ENCODE measurements at regions not wholly inside any gene's neighbourhood (a gene's known extent, or its start where the extent isn't known, plus 50 kb on each side); places are given as distances from the start of the nearest gene placed in this dataset.
"Not testable (repeated sequence)": the region's sequence is repeated elsewhere in the genome, so short reads cannot be mapped to it uniquely, and the experiment has no call there.

- no peak for DNase-seq (ENCODE audit: low read depth in 2 of 2)
Observed at GRCh38 chr3:56955492-56956111, 104.9 kb upstream of the SPATA12 start.

GRCh38 chr3:56954125-56954524 lies 106.3 kb upstream of the SPATA12 start:
- DNase-seq (ENCODE audit: low read depth in 2 of 2) = no peak

GRCh38 chr3:56952846-56953245 lies 107.6 kb upstream of the SPATA12 start:
- no peak for DNase-seq (ENCODE audit: low read depth in 2 of 2)

- no peak for DNase-seq (ENCODE audit: low read depth in 2 of 2)
Observed at GRCh38 chr3:56952061-56952460, 108.4 kb upstream of the SPATA12 start.

- DNase-seq (ENCODE audit: low read depth in 2 of 2) = no peak
Observed at GRCh38 chr3:56951366-56951765, 109.1 kb upstream of the SPATA12 start.

- not testable (repeated sequence) for DNase-seq (ENCODE audit: low read depth in 2 of 2)
Observed at GRCh38 chr3:56945378-56945777, 115.1 kb upstream of the SPATA12 start.

- DNase-seq (ENCODE audit: low read depth in 2 of 2) = no peak
Observed at GRCh38 chr3:56942523-56942922, 117.9 kb upstream of the SPATA12 start.

GRCh38 chr3:56940976-56941375 lies 119.5 kb upstream of the SPATA12 start:
- DNase-seq (ENCODE audit: low read depth in 2 of 2) = no peak

- no peak for DNase-seq (ENCODE audit: low read depth in 2 of 2)
Observed at GRCh38 chr3:56940321-56940720, 120.1 kb upstream of the SPATA12 start.

- DNase-seq (ENCODE audit: low read depth in 2 of 2) = no peak
Observed at GRCh38 chr3:56939834-56940233, 120.6 kb upstream of the SPATA12 start.

GRCh38 chr3:56938530-56938929 lies 121.9 kb upstream of the SPATA12 start:
- DNase-seq (ENCODE audit: low read depth in 2 of 2) = no peak

- DNase-seq (ENCODE audit: low read depth in 2 of 2) = no peak
Observed at GRCh38 chr3:56937580-56937979, 122.9 kb upstream of the SPATA12 start.

- no peak for DNase-seq (ENCODE audit: low read depth in 2 of 2)
Observed at GRCh38 chr3:56935811-56936210, 124.7 kb upstream of the SPATA12 start.

GRCh38 chr3:56934481-56934880 lies 126.0 kb upstream of the SPATA12 start:
- DNase-seq (ENCODE audit: low read depth in 2 of 2) = not testable (repeated sequence)

- DNase-seq (ENCODE audit: low read depth in 2 of 2) = no peak
Observed at GRCh38 chr3:56933803-56934202, 126.7 kb upstream of the SPATA12 start.

- no peak for DNase-seq (ENCODE audit: low read depth in 2 of 2)
Observed at GRCh38 chr3:56932866-56933265, 127.6 kb upstream of the SPATA12 start.

- no peak for DNase-seq (ENCODE audit: low read depth in 2 of 2)
Observed at GRCh38 chr3:56931836-56932235, 128.6 kb upstream of the SPATA12 start.

- no peak for DNase-seq (ENCODE audit: low read depth in 2 of 2)
Observed at GRCh38 chr3:56930706-56931105, 129.0 kb upstream of the ARHGEF3 start.

GRCh38 chr3:56929809-56930615 lies 128.3 kb upstream of the ARHGEF3 start:
- no peak for DNase-seq (ENCODE audit: low read depth in 2 of 2)

GRCh38 chr3:56928379-56929068 lies 126.8 kb upstream of the ARHGEF3 start:
- no peak for DNase-seq (ENCODE audit: low read depth in 2 of 2)

GRCh38 chr3:56927855-56928254 lies 126.1 kb upstream of the ARHGEF3 start:
- DNase-seq (ENCODE audit: low read depth in 2 of 2) = no peak

GRCh38 chr3:56926947-56927282 lies 125.2 kb upstream of the ARHGEF3 start:
- DNase-seq (ENCODE audit: low read depth in 2 of 2) = no peak
